H1 (cell line): ENCODE measurements at regions not wholly inside any gene's neighbourhood (a gene's known extent, or its start where the extent isn't known, plus 50 kb on each side); places are given as distances from the start of the nearest gene placed in this dataset.

Source experiments
- CTCF ChIA-PET: fragments of 300-600 bp; sonication (Branson Sonifier 250); formaldehyde crosslinking; loops from one replicate; lab custom pipeline; 2021; ENCODE audit not compliant: partially characterized antibody; lab: Charles Lee
- POLR2A ChIA-PET: fragments of 300-600 bp; sonication (Branson Sonifier 250); formaldehyde crosslinking; loops from one replicate; lab custom pipeline; 2021; ENCODE audit warnings: inconsistent platforms; ENCODE audit not compliant: partially characterized antibody; lab: Charles Lee
- DNase-seq, 2 experiments: peaks; one replicate each; pipeline versions ENCODE4 v3.0.0 to v3.0.0-alpha.2; 2010 to 2022; ENCODE audit warnings: low spot score in 2 of 2, low read depth in 1 of 2, mixed read lengths in 1 of 2
- FAIRE-seq: peaks from 2 replicates; lab custom pipeline; 2011; peaks lifted over from hg19 to GRCh38; lab: Jason Lieb, UNC
- H2AFZ ChIP-seq: 2 replicates; pipeline ENCODE4 v1.8.1; 2012; ENCODE audit warnings: low read length, inconsistent platforms
- H2AK5ac ChIP-seq: 2 replicates; pipeline ENCODE4 v1.6.1; 2013; ENCODE audit warnings: low read depth, low read length
- H2BK120ac ChIP-seq: replicated peaks from 2 replicates; pipeline ENCODE3; 2013; ENCODE audit warnings: low read depth, low read length, inconsistent platforms
- H2BK12ac ChIP-seq: 2 replicates; pipeline ENCODE4 v1.6.1; 2013; ENCODE audit warnings: low read depth, low read length
- H2BK15ac ChIP-seq: 2 replicates; pipeline ENCODE4 v1.6.1; 2013; ENCODE audit warnings: low read length
- H2BK20ac ChIP-seq: 2 replicates; pipeline ENCODE4 v1.6.1; 2013; ENCODE audit warnings: low read length
- H2BK5ac ChIP-seq: 2 replicates; pipeline ENCODE4 v1.6.1; 2013; ENCODE audit warnings: low read depth, low read length
- H3K14ac ChIP-seq: 2 replicates; pipeline ENCODE4 v1.6.1; 2013; ENCODE audit warnings: inconsistent platforms; ENCODE audit not compliant: insufficient read length
- H3K18ac ChIP-seq: 2 replicates; pipeline ENCODE4 v1.6.1; 2013; ENCODE audit warnings: low read length; ENCODE audit errors: extremely low read depth
- H3K23ac ChIP-seq: 2 replicates; pipeline ENCODE4 v1.6.1; 2013; ENCODE audit warnings: inconsistent platforms; ENCODE audit not compliant: insufficient read length
- H3K23me2 ChIP-seq: 2 replicates; pipeline ENCODE4 v1.6.1; 2013; ENCODE audit warnings: low read depth, low read length
- H3K27ac ChIP-seq: 2 replicates; pipeline ENCODE4 v1.6.1; 2011; ENCODE audit warnings: low read depth, low read length, inconsistent platforms
- H3K27me3 ChIP-seq, 4 experiments: replicated peaks in 1 of 4; 1 replicate in 1 of 4; 2 replicates in 3 of 4; pipeline versions ENCODE4 v1.6.1 to v1.8.1; 2011 to 2013; ENCODE audit warnings: low read length in 3 of 4, mild to moderate bottlenecking in 3 of 4, inconsistent platforms in 2 of 4, mixed read lengths in 2 of 4, moderate library complexity in 1 of 4; ENCODE audit not compliant: control insufficient read depth in 3 of 4, insufficient read depth in 3 of 4; ENCODE audit errors: extremely low read depth in 1 of 4
- H3K36me3 ChIP-seq, 4 experiments: 2 replicates each; pipeline versions ENCODE4 v1.6.1 to v1.8.1; 2011 to 2013; ENCODE audit warnings: mild to moderate bottlenecking in 4 of 4, low read length in 3 of 4, moderate library complexity in 2 of 4, control low read depth in 1 of 4, inconsistent platforms in 1 of 4; ENCODE audit not compliant: insufficient read depth in 4 of 4, control insufficient read depth in 2 of 4
- H3K4ac ChIP-seq: replicated peaks from 2 replicates; pipeline ENCODE3; 2013; ENCODE audit warnings: low read length, low read depth, mixed read lengths, inconsistent platforms; ENCODE audit not compliant: insufficient read length
- H3K4me1 ChIP-seq, 4 experiments: replicated peaks in 1 of 4; 1 replicate in 1 of 4; 2 replicates in 3 of 4; pipeline versions ENCODE4 v1.6.1 to v1.8.1; 2011 to 2013; ENCODE audit warnings: low read length in 3 of 4, inconsistent platforms in 2 of 4, mixed read lengths in 1 of 4; ENCODE audit not compliant: insufficient read depth in 4 of 4, control insufficient read depth in 3 of 4
- H3K4me2 ChIP-seq, 2 experiments: 2 replicates each; pipeline versions ENCODE4 v1.6.1 to v1.8.1; 2011 to 2013; ENCODE audit warnings: low read depth in 2 of 2, low read length in 2 of 2, control low read depth in 1 of 2, inconsistent platforms in 1 of 2, mild to moderate bottlenecking in 1 of 2; ENCODE audit not compliant: insufficient read depth in 1 of 2
- H3K4me3 ChIP-seq, 4 experiments: fragments of 200-600, 300-600 bp in 1 of 4; sonication (generic), shearing (Covaris generic), sonication (Bioruptor Twin) in 1 of 4; 2 replicates each; pipeline versions ENCODE4 v1.5.1 to v1.8.1; 2011 to 2016; ENCODE audit warnings: low read length in 4 of 4, low read depth in 3 of 4, control low read depth in 2 of 4, inconsistent platforms in 2 of 4, mild to moderate bottlenecking in 2 of 4, mixed read lengths in 1 of 4, moderate library complexity in 1 of 4; ENCODE audit not compliant: insufficient read depth in 2 of 4; ENCODE audit errors: extremely low read depth in 1 of 4
- H3K56ac ChIP-seq: replicated peaks from 2 replicates; pipeline ENCODE3; 2013; ENCODE audit warnings: low read depth, mild to moderate bottlenecking, mixed read lengths, low read length, inconsistent platforms; ENCODE audit not compliant: insufficient read length
- H3K79me1 ChIP-seq: 2 replicates; pipeline ENCODE4 v1.6.1; 2013; ENCODE audit warnings: low read depth, low read length, control low read depth
- H3K79me2 ChIP-seq, 2 experiments: 2 replicates each; pipeline versions ENCODE4 v1.6.1 to v1.8.1; 2012 to 2013; ENCODE audit warnings: low read length in 2 of 2, mild to moderate bottlenecking in 2 of 2, inconsistent platforms in 1 of 2; ENCODE audit not compliant: insufficient read depth in 2 of 2, control insufficient read depth in 1 of 2
- H3K9ac ChIP-seq, 4 experiments: replicated peaks in 1 of 4; 1 replicate in 1 of 4; 2 replicates in 3 of 4; pipeline versions ENCODE4 v1.6.1 to v1.8.1; 2011 to 2013; ENCODE audit warnings: low read depth in 3 of 4, low read length in 3 of 4, control low read depth in 2 of 4, mild to moderate bottlenecking in 2 of 4, moderate library complexity in 2 of 4, inconsistent platforms in 1 of 4; ENCODE audit errors: extremely low read depth in 1 of 4
- H3K9me3 ChIP-seq, 2 experiments: 2 replicates each; pipeline versions ENCODE4 v1.6.1 to v1.8.1; 2012 to 2013; ENCODE audit warnings: mild to moderate bottlenecking in 2 of 2, moderate library complexity in 2 of 2, control low read depth in 1 of 2, inconsistent platforms in 1 of 2, low read depth in 1 of 2, low read length in 1 of 2, mixed read lengths in 1 of 2; ENCODE audit not compliant: insufficient read depth in 2 of 2
- H4K20me1 ChIP-seq, 2 experiments: replicated peaks in 1 of 2; 2 replicates each; pipeline versions ENCODE3 to v1.8.1; 2011 to 2013; ENCODE audit warnings: inconsistent platforms in 2 of 2, low read length in 2 of 2, mild to moderate bottlenecking in 1 of 2; ENCODE audit not compliant: insufficient read depth in 2 of 2, control insufficient read depth in 1 of 2
- H4K5ac ChIP-seq: 2 replicates; pipeline ENCODE4 v1.6.1; 2013; ENCODE audit warnings: low read length, low read depth, mixed read lengths, inconsistent platforms; ENCODE audit not compliant: insufficient read length
- H4K8ac ChIP-seq: 2 replicates; pipeline ENCODE4 v1.8.0; 2013; ENCODE audit warnings: mild to moderate bottlenecking, moderate library complexity, low read length, inconsistent platforms; ENCODE audit not compliant: insufficient read depth; ENCODE audit errors: extremely low read depth
- H4K91ac ChIP-seq: replicated peaks from 2 replicates; pipeline ENCODE3; 2013; ENCODE audit warnings: low read length, mixed read lengths, inconsistent platforms; ENCODE audit not compliant: insufficient read length
- EP300 ChIP-seq, 2 experiments: IDR thresholded peaks; 1 replicate in 1 of 2; 2 replicates in 1 of 2; pipeline ENCODE4 v1.6.1; 2011 to 2012; ENCODE audit warnings: low read depth in 2 of 2, low read length in 2 of 2, mild to moderate bottlenecking in 2 of 2, borderline replicate concordance in 1 of 2, inconsistent platforms in 1 of 2, moderate library complexity in 1 of 2
- GABPA ChIP-seq: IDR thresholded peaks from 2 replicates; pipeline ENCODE4 v1.6.1; 2011; ENCODE audit warnings: mild to moderate bottlenecking, low read length, moderate library complexity, borderline replicate concordance; ENCODE audit not compliant: insufficient read depth
- WGBS, 2 experiments: shearing (Covaris generic) in 1 of 2; methylation state at CpG; one replicate each; pipeline versions ENCODE4 v1.1.6 to v1.1.7; 2013 to 2015; ENCODE audit warnings: low lambda C conversion rate in 2 of 2, mixed read lengths in 2 of 2, inconsistent platforms in 1 of 2, low coverage in 1 of 2, missing lambda C conversion rate in 1 of 2; ENCODE audit not compliant: insufficient replicate concordance in 2 of 2, insufficient coverage in 1 of 2, insufficient read length in 1 of 2; ENCODE audit errors: extremely low coverage in 1 of 2, missing lambda C conversion rate in 1 of 2; 5-methylcytosine and 5-hydroxymethylcytosine counted together

- H2AK5ac ChIP-seq: no peak overlapping the region
- H3K18ac ChIP-seq: no peak overlapping the region
- no peak overlapping the region for H3K4ac ChIP-seq
- no peak overlapping the region for H4K91ac ChIP-seq
- H2BK20ac ChIP-seq: no peak overlapping the region
- DNase-seq: no peak
- H3K14ac ChIP-seq: no peak overlapping the region
- H3K79me2 ChIP-seq: no peaks in the 10 kb centered on the region
- no peak overlapping the region for H2BK120ac ChIP-seq
- H3K4me3 ChIP-seq: no peak overlapping the region
- no peak overlapping the region for H2AFZ ChIP-seq
- H3K9me3 ChIP-seq: no peaks in the 10 kb centered on the region
- no peak for FAIRE-seq
- H3K27ac ChIP-seq: no peak overlapping the region
- H3K79me1 ChIP-seq: no peaks in the 10 kb centered on the region
- H4K5ac ChIP-seq: no peak overlapping the region
- H3K4me2 ChIP-seq: no peak overlapping the region
- peaks cover 0 to 13% (median 4%) of the 10 kb centered on the region in 4 experiments; a peak in 3 of 7 replicates for H3K4me1 ChIP-seq
- H4K8ac ChIP-seq: no peak overlapping the region
- no peak overlapping the region for H3K9ac ChIP-seq
- 0 out of 2 replicates have a peak overlapping the region, but pooled peaks have one; percentile 31 for H2BK12ac ChIP-seq
- no peaks in the 10 kb centered on the region; a peak in 1 of 7 replicates for H3K27me3 ChIP-seq
- WGBS, 2 experiments: 85% methylated on average over 6 of the region's 6 CpGs; no CpG with 5 or more reads in 1 of the 2 experiments
- no peak overlapping the region for H3K23ac ChIP-seq
- no peak overlapping the region for H3K56ac ChIP-seq
- no peak overlapping the region for H2BK5ac ChIP-seq
- H3K36me3 ChIP-seq: no peaks in the 10 kb centered on the region
- H4K20me1 ChIP-seq: no peaks in the 10 kb centered on the region
- H2BK15ac ChIP-seq: no peak overlapping the region
- ChIA-PET POLR2A (no interaction called here), CTCF (interaction anchor here (1.4 to 1.6 kb wide), 2 partner anchors 13 to 44 kb away, joined by 3 read pairs; no protein-coding TSS in a partner anchor)
- no peaks in the 10 kb centered on the region for H3K23me2 ChIP-seq
- TF ChIP-seq GABPA (no peak), EP300 (IDR thresholded peaks at IDR 0.05; ENCODE audit: borderline replicate concordance in 1 of 2, low read depth in 2 of 2, low read length in 2 of 2) (no peak)
Observed at GRCh38 chr6:4472969-4473642, 303.1 kb upstream of the CDYL start.
